ENCODE measurements at regions not wholly inside any gene's neighbourhood (a gene's known extent, or its start where the extent isn't known, plus 50 kb on each side); places are given as distances from the start of the nearest gene placed in this dataset.

- no peak overlapping the region for H3K27ac ChIP-seq
- POLR2A ChIA-PET (ENCODE audit: low non-redundant PET): interaction anchor here (0.6 kb wide), 1 partner anchor 171 kb away, joined by 4 read pairs; no protein-coding TSS in a partner anchor
- DNase-seq (ENCODE audit: low spot score): no peak
- CTCF ChIA-PET: no interaction called here
- no peak for TF ChIP-seq CTCF (conservative IDR thresholded peaks at IDR 0.05; ENCODE audit: low read depth)
These were observed 200.4 kb downstream of the KLF12 start for GRCh38 chr13:73933795-73934194.

- no peak overlapping the region for H3K27ac ChIP-seq
- no peak for DNase-seq (ENCODE audit: low spot score)
- POLR2A ChIA-PET (ENCODE audit: low non-redundant PET): no interaction called here
- no peak for TF ChIP-seq CTCF (conservative IDR thresholded peaks at IDR 0.05; ENCODE audit: low read depth)
- CTCF ChIA-PET: no interaction called here
These were observed 202.1 kb downstream of the KLF12 start for GRCh38 chr13:73932091-73932490.

GRCh38 chr13:73929287-73929932, 204.8 kb downstream of the KLF12 start:
- no peak overlapping the region for H3K27ac ChIP-seq
- TF ChIP-seq CTCF (conservative IDR thresholded peaks at IDR 0.05; ENCODE audit: low read depth): no peak
- ChIA-PET CTCF (no interaction called here), POLR2A (ENCODE audit: low non-redundant PET) (no interaction called here)
- DNase-seq (ENCODE audit: low spot score): no peak

- no peak overlapping the region for H3K27ac ChIP-seq
- CTCF ChIA-PET: interaction anchor here (0.6 kb wide), 1 partner anchor 1593 kb away, joined by 9 read pairs; no protein-coding TSS in a partner anchor
- POLR2A ChIA-PET (ENCODE audit: low non-redundant PET): no interaction called here
- no peak for DNase-seq (ENCODE audit: low spot score)
- TF ChIP-seq CTCF (conservative IDR thresholded peaks at IDR 0.05; ENCODE audit: low read depth): no peak
These were observed 209.6 kb downstream of the KLF12 start for GRCh38 chr13:73924607-73925006.

- no peak for TF ChIP-seq CTCF (conservative IDR thresholded peaks at IDR 0.05; ENCODE audit: low read depth)
- DNase-seq (ENCODE audit: low spot score): no peak
- H3K27ac ChIP-seq: no peak overlapping the region
- ChIA-PET CTCF (no interaction called here), POLR2A (ENCODE audit: low non-redundant PET) (no interaction called here)
These were observed 211.5 kb downstream of the KLF12 start for GRCh38 chr13:73922493-73923393.

- DNase-seq (ENCODE audit: low spot score): no peak
- ChIA-PET POLR2A (ENCODE audit: low non-redundant PET) (no interaction called here), CTCF (no interaction called here)
- TF ChIP-seq CTCF (conservative IDR thresholded peaks at IDR 0.05; ENCODE audit: low read depth): no peak
- H3K27ac ChIP-seq: no peak overlapping the region
These were observed 215.5 kb downstream of the KLF12 start for GRCh38 chr13:73918691-73919090.

Data from RWPE1 (cell line).